B cell (primary cell): ENCODE measurements at regions not wholly inside any gene's neighbourhood (a gene's known extent, or its start where the extent isn't known, plus 50 kb on each side); places are given as distances from the start of the nearest gene placed in this dataset.

Experiments used
- ATAC-seq: fragments of 200-7000 bp; cut with Tn5 transposase; one replicate; pipeline ENCODE4 v1.10.0; 2021; ENCODE audit warnings: low read depth, mild to moderate bottlenecking, moderate number of reproducible peaks, moderate library complexity
- CTCF ChIA-PET: fragments of 350-600 bp; sonication (Branson Sonifier 250); formaldehyde crosslinking; loops from one replicate; lab custom pipeline; 2021; ENCODE audit warnings: antibody characterized with exemption, inconsistent platforms; lab: Charles Lee
- POLR2A ChIA-PET: fragments of 350-600 bp; sonication (Branson Sonifier 250); formaldehyde crosslinking; loops from one replicate; lab custom pipeline; 2021; ENCODE audit warnings: antibody characterized with exemption; lab: Charles Lee
- DNase-seq: peaks from one replicate; pipeline ENCODE4 v3.0.0; 2013
- H2AFZ ChIP-seq: 2 replicates; pipeline ENCODE4 v1.6.1; 2012; ENCODE audit warnings: mild to moderate bottlenecking, low read depth, low read length; ENCODE audit not compliant: insufficient read depth, poor library complexity, severe bottlenecking
- H3K27ac ChIP-seq, 2 donors: 1 replicate in 1 of 2; 2 replicates in 1 of 2; pipeline ENCODE4 v1.5.1; 2012 to 2013; ENCODE audit warnings: low read length in 2 of 2, mild to moderate bottlenecking in 2 of 2, moderate library complexity in 1 of 2
- H3K27me3 ChIP-seq, 4 experiments: fragments of 200-600 bp in 1 of 4; sonication (generic) in 1 of 4; replicated peaks in 1 of 4; 1 replicate in 2 of 4; 2 replicates in 2 of 4; pipeline versions ENCODE4 v1.6.1 to v1.7.0; 2013 to 2016; ENCODE audit warnings: low read length in 3 of 4, mild to moderate bottlenecking in 2 of 4, mixed read lengths in 1 of 4, moderate library complexity in 1 of 4; ENCODE audit not compliant: insufficient read depth in 4 of 4, control insufficient read depth in 3 of 4; ENCODE audit errors: control extremely low read depth in 1 of 4
- H3K36me3 ChIP-seq, 2 experiments: replicated peaks in 1 of 2; 1 replicate in 1 of 2; 2 replicates in 1 of 2; pipeline versions ENCODE4 v1.6.1 to v1.7.1; 2013; ENCODE audit warnings: low read length in 1 of 2; ENCODE audit not compliant: insufficient read depth in 2 of 2, control insufficient read depth in 1 of 2; ENCODE audit errors: control extremely low read depth in 1 of 2, extremely low read depth in 1 of 2
- H3K4me1 ChIP-seq, 2 donors: fragments of 200-600 bp in 1 of 2; sonication (generic) in 1 of 2; 1 replicate in 1 of 2; 2 replicates in 1 of 2; pipeline versions ENCODE4 v1.5.1 to v1.6.1; 2013 to 2017; ENCODE audit warnings: low read length in 2 of 2; ENCODE audit not compliant: control insufficient read depth in 2 of 2, insufficient read depth in 2 of 2
- H3K4me2 ChIP-seq: replicated peaks from 2 replicates; pipeline ENCODE3; 2012; ENCODE audit warnings: mild to moderate bottlenecking, low read depth, low read length; ENCODE audit not compliant: poor library complexity, severe bottlenecking
- H3K4me3 ChIP-seq, 5 experiments: fragments of 200-600 bp in 1 of 5; sonication (generic) in 1 of 5; 1 replicate in 3 of 5; 2 replicates in 2 of 5; pipeline versions ENCODE4 v1.5.1 to v1.7.0; 2011 to 2016; ENCODE audit warnings: low read length in 4 of 5, mild to moderate bottlenecking in 4 of 5, low read depth in 2 of 5, control low read depth in 1 of 5, moderate library complexity in 1 of 5; ENCODE audit not compliant: insufficient read depth in 1 of 5; ENCODE audit errors: control extremely low read depth in 1 of 5, extremely low read depth in 1 of 5
- H3K79me2 ChIP-seq: fragments of 200-600 bp; sonication (generic); one replicate; pipeline ENCODE4 v1.6.0; 2016; ENCODE audit warnings: low read length; ENCODE audit not compliant: control insufficient read depth, insufficient read depth
- H3K9ac ChIP-seq: fragments of 200-600 bp; sonication (generic); 2 replicates; pipeline ENCODE4 v1.6.1; 2017; ENCODE audit warnings: mild to moderate bottlenecking, low read length, moderate library complexity
- H3K9me3 ChIP-seq, 3 donors: one replicate each; pipeline versions ENCODE4 v1.6.1 to v1.7.1; 2013; ENCODE audit warnings: low read length in 2 of 3; ENCODE audit not compliant: control insufficient read depth in 2 of 3, insufficient read depth in 1 of 3; ENCODE audit errors: control extremely low read depth in 1 of 3
- H4K20me1 ChIP-seq: 2 replicates; pipeline ENCODE4 v1.6.0; 2012; ENCODE audit warnings: mild to moderate bottlenecking, low read length; ENCODE audit not compliant: insufficient read depth, control insufficient read depth, poor library complexity, severe bottlenecking
- H3K27ac Mint-ChIP-seq: one replicate; pipeline ENCODE4 v1.8.0; 2021; ENCODE audit warnings: mixed read lengths
- H3K27me3 Mint-ChIP-seq: one replicate; pipeline ENCODE4 v1.8.0; 2021; ENCODE audit warnings: mixed read lengths
- H3K4me1 Mint-ChIP-seq: one replicate; pipeline ENCODE4 v1.8.0; 2021; ENCODE audit warnings: mixed read lengths
- H3K4me3 Mint-ChIP-seq: one replicate; pipeline ENCODE4 v1.8.0; 2021; ENCODE audit warnings: mixed read lengths
- H3K9me3 Mint-ChIP-seq: one replicate; pipeline ENCODE4 v1.8.0; 2022; ENCODE audit warnings: mixed read lengths; ENCODE audit not compliant: insufficient read depth
- EZH2 ChIP-seq: IDR thresholded peaks from 2 replicates; pipeline ENCODE4 v1.6.1; 2012; ENCODE audit warnings: borderline replicate concordance, low read depth, mild to moderate bottlenecking, moderate library complexity, low read length; ENCODE audit not compliant: insufficient read depth, poor library complexity, severe bottlenecking
- WGBS: methylation state at CpG from one replicate; pipeline ENCODE4 v1.1.5; 2013; ENCODE audit warnings: missing lambda C conversion rate; ENCODE audit not compliant: insufficient coverage; 5-methylcytosine and 5-hydroxymethylcytosine counted together
- intact Hi-C: fragments of 100-400 bp; cut with micrococcal nuclease; formaldehyde crosslinking; loops from one replicate; pipeline ENCODE4 v1.10.0; 2022
- TF ChIP-seq, protein P1 (sequence below): fragments of 200-600 bp; IDR thresholded peaks from one replicate; pipeline ENCODE4 v1.8.0; 2022; ENCODE audit warnings: antibody characterized with exemption, mild to moderate bottlenecking

DNA sequence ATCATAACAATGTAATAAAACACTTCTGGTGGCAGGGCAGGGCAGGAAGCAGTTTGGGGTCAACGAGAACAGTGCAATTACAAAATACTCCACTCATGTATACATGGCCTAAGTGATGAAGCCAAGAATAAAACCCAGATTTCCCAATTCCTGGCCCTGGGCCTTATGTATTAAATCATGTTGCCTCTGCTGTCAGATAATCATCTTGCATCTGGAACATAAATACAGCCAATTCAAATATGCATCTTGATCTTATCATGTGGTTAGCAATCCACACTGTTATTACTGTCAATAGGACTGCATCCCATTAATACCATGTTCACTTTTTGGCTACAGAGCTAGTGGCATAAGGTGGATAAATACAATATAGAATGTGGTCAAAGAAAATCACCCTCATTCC lies 186.5 kb upstream of the SLC25A13 start:
- Histone ChIP-seq H3K4me1 (no peaks in the 10 kb centered on the region), H4K20me1 (no peaks in the 10 kb centered on the region), H3K27me3 (peaks cover 0 to 5% (median 0%) of the 10 kb centered on the region in 4 experiments), H3K79me2 (no peaks in the 10 kb centered on the region), H3K4me2 (no peak overlapping the region), H3K9me3 (no peaks in the 10 kb centered on the region), H3K27ac (no peak overlapping the region), H3K4me3 (no peak overlapping the region), H3K9ac (no peak overlapping the region), H3K36me3 (no peaks in the 10 kb centered on the region), H2AFZ (no peak overlapping the region)
- TF ChIP-seq, protein P1, sequence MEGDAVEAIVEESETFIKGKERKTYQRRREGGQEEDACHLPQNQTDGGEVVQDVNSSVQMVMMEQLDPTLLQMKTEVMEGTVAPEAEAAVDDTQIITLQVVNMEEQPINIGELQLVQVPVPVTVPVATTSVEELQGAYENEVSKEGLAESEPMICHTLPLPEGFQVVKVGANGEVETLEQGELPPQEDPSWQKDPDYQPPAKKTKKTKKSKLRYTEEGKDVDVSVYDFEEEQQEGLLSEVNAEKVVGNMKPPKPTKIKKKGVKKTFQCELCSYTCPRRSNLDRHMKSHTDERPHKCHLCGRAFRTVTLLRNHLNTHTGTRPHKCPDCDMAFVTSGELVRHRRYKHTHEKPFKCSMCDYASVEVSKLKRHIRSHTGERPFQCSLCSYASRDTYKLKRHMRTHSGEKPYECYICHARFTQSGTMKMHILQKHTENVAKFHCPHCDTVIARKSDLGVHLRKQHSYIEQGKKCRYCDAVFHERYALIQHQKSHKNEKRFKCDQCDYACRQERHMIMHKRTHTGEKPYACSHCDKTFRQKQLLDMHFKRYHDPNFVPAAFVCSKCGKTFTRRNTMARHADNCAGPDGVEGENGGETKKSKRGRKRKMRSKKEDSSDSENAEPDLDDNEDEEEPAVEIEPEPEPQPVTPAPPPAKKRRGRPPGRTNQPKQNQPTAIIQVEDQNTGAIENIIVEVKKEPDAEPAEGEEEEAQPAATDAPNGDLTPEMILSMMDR, result no peak
- no peak for TF ChIP-seq EZH2
- CTCF ChIA-PET, result no interaction called here
- no peak overlapping the region for H3K27ac Mint-ChIP-seq
- POLR2A ChIA-PET, result no interaction called here
- no peaks in the 10 kb centered on the region for H3K9me3 Mint-ChIP-seq
- DNase-seq (no peak), ATAC-seq (no peak)
- H3K4me3 Mint-ChIP-seq, result no peak overlapping the region
- WGBS, result no CpG with 5 or more reads among the region's 1 CpG
- H3K27me3 Mint-ChIP-seq, result peaks cover 7% of the 10 kb centered on the region
- no peaks in the 10 kb centered on the region for H3K4me1 Mint-ChIP-seq
- intact Hi-C loops, result no loop called here

- Histone ChIP-seq H3K27me3 (no peaks in the 10 kb centered on the region), H2AFZ (no peak overlapping the region), H3K9ac (no peak overlapping the region), H3K4me1 (no peaks in the 10 kb centered on the region), H3K79me2 (no peaks in the 10 kb centered on the region), H4K20me1 (no peaks in the 10 kb centered on the region), H3K27ac (no peak overlapping the region), H3K9me3 (no peaks in the 10 kb centered on the region), H3K36me3 (no peaks in the 10 kb centered on the region), H3K4me3 (no peak overlapping the region), H3K4me2 (no peak overlapping the region)
- intact Hi-C loops, result no loop called here
- ATAC-seq, result no peak
- CTCF ChIA-PET, result no interaction called here
- Mint-ChIP-seq H3K4me1 (no peaks in the 10 kb centered on the region), H3K9me3 (no peaks in the 10 kb centered on the region), H3K27ac (no peak overlapping the region), H3K4me3 (no peak overlapping the region), H3K27me3 (no peaks in the 10 kb centered on the region)
- WGBS, result 100% methylated on average over 1 of the region's 1 CpG
- TF ChIP-seq, protein P1, result no peak
- no peak for TF ChIP-seq EZH2
- POLR2A ChIA-PET, result no interaction called here
- no peak for DNase-seq
Measured at GRCh38 chr7:96503597-96503996, 181.7 kb upstream of the SLC25A13 start.
